ENCODE measurements at regions not wholly inside any gene's neighbourhood (a gene's known extent, or its start where the extent isn't known, plus 50 kb on each side); places are given as distances from the start of the nearest gene placed in this dataset.

GRCh38 chr3:164416491-164417222, 661.6 kb downstream of the SI start:
- TF ChIP-seq POLR2A (IDR thresholded peaks at IDR 0.05; ENCODE audit: low read length): no peak
- TF ChIP-seq REST (IDR thresholded peaks at IDR 0.05): no peak
- no peak for TF ChIP-seq CTCF (IDR thresholded peaks at IDR 0.05)
- no peak for TF ChIP-seq RFX5 (IDR thresholded peaks at IDR 0.05)
- TF ChIP-seq CEBPB (IDR thresholded peaks at IDR 0.05): no peak
- TF ChIP-seq MAX (IDR thresholded peaks at IDR 0.05): no peak
- no peak for TF ChIP-seq NFE2L2 (conservative IDR thresholded peaks at IDR 0.05; ENCODE audit: low read length)
- TF ChIP-seq RAD21 (conservative IDR thresholded peaks at IDR 0.05 in 1 of 2, IDR thresholded peaks at IDR 0.05 in 1 of 2): no peak
- no peak for TF ChIP-seq FOSL2 (IDR thresholded peaks at IDR 0.05)
- TF ChIP-seq FOSL2 (CRISPR knock-in tag; IDR thresholded peaks at IDR 0.05): no peak
- no peak for TF ChIP-seq HOXB5 (CRISPR knock-in tag; IDR thresholded peaks at IDR 0.05)
- no peak for TF ChIP-seq JUNB (IDR thresholded peaks at IDR 0.05)
- TF ChIP-seq ESRRA (IDR thresholded peaks at IDR 0.05; ENCODE audit: borderline replicate concordance, low read length): no peak
- no peak for TF ChIP-seq NR3C1 (IDR thresholded peaks at IDR 0.05)
- TF ChIP-seq, protein P1, sequence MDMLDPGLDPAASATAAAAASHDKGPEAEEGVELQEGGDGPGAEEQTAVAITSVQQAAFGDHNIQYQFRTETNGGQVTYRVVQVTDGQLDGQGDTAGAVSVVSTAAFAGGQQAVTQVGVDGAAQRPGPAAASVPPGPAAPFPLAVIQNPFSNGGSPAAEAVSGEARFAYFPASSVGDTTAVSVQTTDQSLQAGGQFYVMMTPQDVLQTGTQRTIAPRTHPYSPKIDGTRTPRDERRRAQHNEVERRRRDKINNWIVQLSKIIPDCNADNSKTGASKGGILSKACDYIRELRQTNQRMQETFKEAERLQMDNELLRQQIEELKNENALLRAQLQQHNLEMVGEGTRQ (IDR thresholded peaks at IDR 0.05): no peak

All from A549 (cell line).